SK-N-SH treated with all-trans-retinoic acid at 6 μM for 48 hours (cell line): ENCODE measurements at regions not wholly inside any gene's neighbourhood (a gene's known extent, or its start where the extent isn't known, plus 50 kb on each side); places are given as distances from the start of the nearest gene placed in this dataset.

Experiments
- ARNTL ChIP-seq: fragments of 450-650 bp; formaldehyde crosslinking; IDR thresholded peaks from 2 replicates; pipeline ENCODE4 v1.5.0; 2020; ENCODE audit warnings: low read depth, mild to moderate bottlenecking, moderate library complexity, borderline replicate concordance
- PPARA ChIP-seq: fragments of 250-450 bp; sonication (Bioruptor Pico); IDR thresholded peaks from 2 replicates; pipeline ENCODE4 v1.5.0; 2020; ENCODE audit warnings: mild to moderate bottlenecking, borderline replicate concordance
- ZFP3 ChIP-seq: fragments of 250-450 bp; sonication (Bioruptor Pico); IDR thresholded peaks from 2 replicates; pipeline ENCODE4 v1.5.0; 2020; ENCODE audit warnings: mild to moderate bottlenecking, moderate library complexity
- ZNF8 ChIP-seq: fragments of 450-650 bp; formaldehyde crosslinking; IDR thresholded peaks from 2 replicates; pipeline ENCODE4 v1.5.0; 2020; ENCODE audit warnings: mild to moderate bottlenecking, moderate library complexity
- TF ChIP-seq, protein P1 (sequence below): fragments of 250-450 bp; sonication (Bioruptor Pico); IDR thresholded peaks from 2 replicates; pipeline ENCODE4 v1.5.0; 2020; ENCODE audit warnings: mild to moderate bottlenecking, moderate library complexity
- TF ChIP-seq, protein P2 (sequence below): fragments of 250-450 bp; sonication (Bioruptor Pico); IDR thresholded peaks from 2 replicates; pipeline ENCODE4 v1.5.1; 2020; ENCODE audit warnings: low read depth, mild to moderate bottlenecking, moderate library complexity
- TF ChIP-seq, protein P3 (sequence below): fragments of 250-450 bp; sonication (Bioruptor Pico); IDR thresholded peaks from 2 replicates; pipeline ENCODE4 v1.8.0; 2020; ENCODE audit warnings: mild to moderate bottlenecking, moderate library complexity, borderline replicate concordance

DNA sequence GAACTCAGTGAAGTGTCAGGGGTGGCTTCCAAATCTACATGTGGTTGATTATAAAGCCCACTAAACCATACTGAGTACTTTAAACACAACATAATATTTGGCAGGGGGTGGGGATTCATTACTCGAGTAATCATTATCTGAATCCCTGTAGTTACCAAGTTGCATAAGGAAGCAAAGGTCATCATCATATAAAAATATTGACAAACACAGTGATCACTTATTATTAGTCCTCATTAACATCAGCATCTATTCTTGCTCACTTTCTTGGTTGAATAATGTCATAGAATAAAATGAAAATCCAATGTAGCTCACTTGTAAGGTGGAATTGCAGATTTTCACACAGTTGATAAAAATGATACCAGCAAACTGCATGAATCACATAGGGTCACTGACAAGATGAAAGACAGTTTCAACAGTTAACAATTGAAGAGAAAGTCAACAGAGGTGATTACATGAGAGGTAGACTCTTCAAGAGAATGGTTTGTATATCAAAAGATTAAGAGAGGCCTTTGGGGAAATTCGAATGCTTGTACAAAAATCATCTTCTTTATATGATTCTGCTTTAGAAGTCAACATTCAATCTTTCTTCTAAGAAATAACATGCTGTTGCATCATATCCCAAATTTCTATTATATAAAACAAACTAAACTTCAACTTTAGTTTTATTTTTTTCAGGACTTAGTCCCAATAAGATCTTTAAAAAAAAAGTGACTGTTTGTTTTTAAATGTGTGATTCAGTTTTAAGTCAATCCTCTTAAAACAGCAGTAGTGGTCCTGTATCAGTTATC is 185.5 kb upstream of the KLF14 start:
- TF ChIP-seq, protein P1, sequence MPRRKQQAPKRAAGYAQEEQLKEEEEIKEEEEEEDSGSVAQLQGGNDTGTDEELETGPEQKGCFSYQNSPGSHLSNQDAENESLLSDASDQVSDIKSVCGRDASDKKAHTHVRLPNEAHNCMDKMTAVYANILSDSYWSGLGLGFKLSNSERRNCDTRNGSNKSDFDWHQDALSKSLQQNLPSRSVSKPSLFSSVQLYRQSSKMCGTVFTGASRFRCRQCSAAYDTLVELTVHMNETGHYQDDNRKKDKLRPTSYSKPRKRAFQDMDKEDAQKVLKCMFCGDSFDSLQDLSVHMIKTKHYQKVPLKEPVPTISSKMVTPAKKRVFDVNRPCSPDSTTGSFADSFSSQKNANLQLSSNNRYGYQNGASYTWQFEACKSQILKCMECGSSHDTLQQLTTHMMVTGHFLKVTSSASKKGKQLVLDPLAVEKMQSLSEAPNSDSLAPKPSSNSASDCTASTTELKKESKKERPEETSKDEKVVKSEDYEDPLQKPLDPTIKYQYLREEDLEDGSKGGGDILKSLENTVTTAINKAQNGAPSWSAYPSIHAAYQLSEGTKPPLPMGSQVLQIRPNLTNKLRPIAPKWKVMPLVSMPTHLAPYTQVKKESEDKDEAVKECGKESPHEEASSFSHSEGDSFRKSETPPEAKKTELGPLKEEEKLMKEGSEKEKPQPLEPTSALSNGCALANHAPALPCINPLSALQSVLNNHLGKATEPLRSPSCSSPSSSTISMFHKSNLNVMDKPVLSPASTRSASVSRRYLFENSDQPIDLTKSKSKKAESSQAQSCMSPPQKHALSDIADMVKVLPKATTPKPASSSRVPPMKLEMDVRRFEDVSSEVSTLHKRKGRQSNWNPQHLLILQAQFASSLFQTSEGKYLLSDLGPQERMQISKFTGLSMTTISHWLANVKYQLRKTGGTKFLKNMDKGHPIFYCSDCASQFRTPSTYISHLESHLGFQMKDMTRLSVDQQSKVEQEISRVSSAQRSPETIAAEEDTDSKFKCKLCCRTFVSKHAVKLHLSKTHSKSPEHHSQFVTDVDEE (CRISPR knock-in tag) = no peak
- no peak for TF ChIP-seq ARNTL (CRISPR knock-in tag)
- TF ChIP-seq, protein P2, sequence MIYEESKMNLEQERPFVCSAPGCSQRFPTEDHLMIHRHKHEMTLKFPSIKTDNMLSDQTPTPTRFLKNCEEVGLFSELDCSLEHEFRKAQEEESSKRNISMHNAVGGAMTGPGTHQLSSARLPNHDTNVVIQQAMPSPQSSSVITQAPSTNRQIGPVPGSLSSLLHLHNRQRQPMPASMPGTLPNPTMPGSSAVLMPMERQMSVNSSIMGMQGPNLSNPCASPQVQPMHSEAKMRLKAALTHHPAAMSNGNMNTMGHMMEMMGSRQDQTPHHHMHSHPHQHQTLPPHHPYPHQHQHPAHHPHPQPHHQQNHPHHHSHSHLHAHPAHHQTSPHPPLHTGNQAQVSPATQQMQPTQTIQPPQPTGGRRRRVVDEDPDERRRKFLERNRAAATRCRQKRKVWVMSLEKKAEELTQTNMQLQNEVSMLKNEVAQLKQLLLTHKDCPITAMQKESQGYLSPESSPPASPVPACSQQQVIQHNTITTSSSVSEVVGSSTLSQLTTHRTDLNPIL (CRISPR knock-in tag) = no peak
- TF ChIP-seq ZFP3 = no peak
- TF ChIP-seq, protein P3, sequence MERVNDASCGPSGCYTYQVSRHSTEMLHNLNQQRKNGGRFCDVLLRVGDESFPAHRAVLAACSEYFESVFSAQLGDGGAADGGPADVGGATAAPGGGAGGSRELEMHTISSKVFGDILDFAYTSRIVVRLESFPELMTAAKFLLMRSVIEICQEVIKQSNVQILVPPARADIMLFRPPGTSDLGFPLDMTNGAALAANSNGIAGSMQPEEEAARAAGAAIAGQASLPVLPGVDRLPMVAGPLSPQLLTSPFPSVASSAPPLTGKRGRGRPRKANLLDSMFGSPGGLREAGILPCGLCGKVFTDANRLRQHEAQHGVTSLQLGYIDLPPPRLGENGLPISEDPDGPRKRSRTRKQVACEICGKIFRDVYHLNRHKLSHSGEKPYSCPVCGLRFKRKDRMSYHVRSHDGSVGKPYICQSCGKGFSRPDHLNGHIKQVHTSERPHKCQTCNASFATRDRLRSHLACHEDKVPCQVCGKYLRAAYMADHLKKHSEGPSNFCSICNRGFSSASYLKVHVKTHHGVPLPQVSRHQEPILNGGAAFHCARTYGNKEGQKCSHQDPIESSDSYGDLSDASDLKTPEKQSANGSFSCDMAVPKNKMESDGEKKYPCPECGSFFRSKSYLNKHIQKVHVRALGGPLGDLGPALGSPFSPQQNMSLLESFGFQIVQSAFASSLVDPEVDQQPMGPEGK (CRISPR knock-in tag) = no peak
- no peak for TF ChIP-seq PPARA (CRISPR knock-in tag)
- TF ChIP-seq ZNF8 (CRISPR knock-in tag) = no peak
